Kidney (tissue), 13 donors: ENCODE measurements at regions not wholly inside any gene's neighbourhood (a gene's known extent, or its start where the extent isn't known, plus 50 kb on each side); places are given as distances from the start of the nearest gene placed in this dataset.

Experiments
- DNase-seq, 5 donors: peaks; one replicate each; pipeline ENCODE4 v3.0.0-alpha.2; 2013 to 2020
- FAIRE-seq: peaks from 2 replicates; lab custom pipeline; 2012; peaks lifted over from hg19 to GRCh38; lab: Jason Lieb, UNC
- H3K27ac ChIP-seq, 2 donors: one replicate each; pipeline ENCODE4 v1.7.0; 2013; ENCODE audit warnings: low read depth in 2 of 2, low read length in 2 of 2, inconsistent platforms in 1 of 2
- H3K27me3 ChIP-seq: one replicate; pipeline ENCODE4 v1.7.1; 2013; ENCODE audit warnings: low read length, inconsistent platforms; ENCODE audit not compliant: control insufficient read depth, insufficient read depth
- H3K36me3 ChIP-seq, 3 donors: one replicate each; pipeline versions ENCODE4 v1.7.0 to v1.7.1; 2013; ENCODE audit warnings: low read length in 3 of 3, control low read depth in 1 of 3, inconsistent platforms in 1 of 3; ENCODE audit not compliant: insufficient read depth in 3 of 3, control insufficient read depth in 2 of 3
- H3K4me1 ChIP-seq, 3 donors: one replicate each; pipeline versions ENCODE4 v1.7.0 to v1.7.1; 2013; ENCODE audit warnings: low read length in 3 of 3, inconsistent platforms in 1 of 3, low read depth in 1 of 3; ENCODE audit not compliant: control insufficient read depth in 2 of 3, insufficient read depth in 2 of 3
- H3K4me3 ChIP-seq, 3 donors: one replicate each; pipeline versions ENCODE4 v1.7.0 to v1.8.1; 2013; ENCODE audit warnings: low read length in 3 of 3, control low read depth in 1 of 3, inconsistent platforms in 1 of 3
- H3K9ac ChIP-seq, 3 donors: one replicate each; pipeline versions ENCODE4 v1.7.0 to v1.7.1; 2013; ENCODE audit warnings: low read length in 3 of 3, control low read depth in 1 of 3, inconsistent platforms in 1 of 3
- H3K9me3 ChIP-seq, 3 donors: one replicate each; pipeline versions ENCODE4 v1.7.0 to v1.7.1; 2013; ENCODE audit warnings: low read length in 3 of 3, control low read depth in 1 of 3, inconsistent platforms in 1 of 3; ENCODE audit not compliant: control insufficient read depth in 2 of 3, insufficient read depth in 1 of 3
- intact Hi-C: fragments of 100-400 bp; cut with DNase I; formaldehyde crosslinking; loops from one replicate; pipeline ENCODE4 v1.11.1; 2022
- TF ChIP-seq, protein P1 (sequence below): IDR thresholded peaks from 3 replicates; pipeline ENCODE4 v1.5.1; 2012; ENCODE audit warnings: mild to moderate bottlenecking, moderate library complexity, borderline replicate concordance; ENCODE audit not compliant: insufficient read depth; ENCODE audit errors: extremely low read depth
- donor health status: control.
- donor health status: control.
- donor health status: control.
- donor health status: control.
- donor health status: control.
- donor health status: DM: yes; HTN: yes; CAD: no.
- donor health status: Normal renal cell carcinoma (clear cell type).

DNA sequence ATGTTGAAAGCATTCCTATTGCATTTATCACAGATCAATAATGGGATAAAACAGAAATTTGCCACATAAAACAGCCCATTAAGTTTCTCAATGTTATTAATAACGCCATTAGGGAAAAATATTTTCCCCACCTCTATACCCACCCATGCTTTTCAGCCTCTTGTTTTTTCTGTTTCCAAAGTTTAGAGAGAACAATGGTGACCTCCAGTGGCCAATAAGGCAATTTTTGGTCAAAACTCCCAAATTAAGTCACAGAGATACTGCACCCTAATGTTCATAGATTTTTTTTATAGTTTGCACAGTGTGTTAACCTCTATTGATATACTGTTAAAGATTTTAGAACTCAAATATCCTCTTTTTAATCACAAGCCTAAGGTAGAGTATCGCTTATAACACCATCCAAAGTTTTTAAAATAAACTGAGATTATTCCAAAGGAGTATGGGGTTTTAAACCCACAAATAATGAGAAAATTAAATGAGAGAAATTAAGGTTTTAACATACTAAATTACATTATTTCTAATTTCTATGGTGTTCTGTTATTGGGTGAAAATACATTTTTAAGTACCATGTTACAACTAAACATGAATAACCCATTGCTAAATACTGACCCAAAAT, 184.7 kb upstream of the DCN start:
- no peaks in the 10 kb centered on the region for H3K4me1 ChIP-seq
- H3K9ac ChIP-seq = no peak overlapping the region
- H3K9me3 ChIP-seq = no peaks in the 10 kb centered on the region
- H3K36me3 ChIP-seq = no peaks in the 10 kb centered on the region
- H3K4me3 ChIP-seq = no peak overlapping the region
- DNase-seq (no peak), FAIRE-seq (no peak)
- H3K27ac ChIP-seq = no peak overlapping the region
- intact Hi-C loops = no loop called here
- no peaks in the 10 kb centered on the region for H3K27me3 ChIP-seq
- TF ChIP-seq, protein P1, sequence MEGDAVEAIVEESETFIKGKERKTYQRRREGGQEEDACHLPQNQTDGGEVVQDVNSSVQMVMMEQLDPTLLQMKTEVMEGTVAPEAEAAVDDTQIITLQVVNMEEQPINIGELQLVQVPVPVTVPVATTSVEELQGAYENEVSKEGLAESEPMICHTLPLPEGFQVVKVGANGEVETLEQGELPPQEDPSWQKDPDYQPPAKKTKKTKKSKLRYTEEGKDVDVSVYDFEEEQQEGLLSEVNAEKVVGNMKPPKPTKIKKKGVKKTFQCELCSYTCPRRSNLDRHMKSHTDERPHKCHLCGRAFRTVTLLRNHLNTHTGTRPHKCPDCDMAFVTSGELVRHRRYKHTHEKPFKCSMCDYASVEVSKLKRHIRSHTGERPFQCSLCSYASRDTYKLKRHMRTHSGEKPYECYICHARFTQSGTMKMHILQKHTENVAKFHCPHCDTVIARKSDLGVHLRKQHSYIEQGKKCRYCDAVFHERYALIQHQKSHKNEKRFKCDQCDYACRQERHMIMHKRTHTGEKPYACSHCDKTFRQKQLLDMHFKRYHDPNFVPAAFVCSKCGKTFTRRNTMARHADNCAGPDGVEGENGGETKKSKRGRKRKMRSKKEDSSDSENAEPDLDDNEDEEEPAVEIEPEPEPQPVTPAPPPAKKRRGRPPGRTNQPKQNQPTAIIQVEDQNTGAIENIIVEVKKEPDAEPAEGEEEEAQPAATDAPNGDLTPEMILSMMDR = peak; percentile 37

DNA sequence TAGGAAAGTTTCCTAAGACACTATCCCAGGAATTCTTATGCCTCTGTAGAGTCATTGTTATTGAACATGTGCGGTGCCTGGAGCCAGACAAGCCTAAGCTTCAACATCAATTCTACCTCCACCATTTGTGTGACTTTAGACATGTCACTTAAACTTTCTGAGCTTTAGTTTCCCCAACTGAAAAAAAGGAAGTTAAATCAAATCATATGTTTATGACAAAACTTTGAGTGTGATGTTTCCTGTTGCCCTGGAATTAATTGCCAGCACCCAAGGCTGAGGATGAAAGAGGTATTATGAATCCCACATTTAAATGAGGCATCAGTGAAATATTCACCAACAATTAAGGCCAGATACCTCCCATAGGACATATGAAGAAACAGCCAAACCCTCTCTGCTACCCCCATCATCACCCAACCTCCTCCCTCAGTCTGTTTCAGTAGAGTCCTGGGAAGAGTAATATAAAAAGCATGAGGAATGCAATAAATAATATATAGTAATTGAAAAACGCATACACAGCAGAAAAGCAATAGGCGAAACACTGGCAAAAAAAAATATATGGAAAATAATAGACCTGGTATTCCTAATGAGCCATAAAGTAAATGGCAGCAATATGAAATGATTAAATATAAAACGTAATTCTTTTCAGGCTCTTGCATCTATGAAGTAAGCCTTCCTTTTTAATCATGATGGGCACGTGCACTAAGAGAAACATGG, 182.0 kb upstream of the DCN start:
- Histone ChIP-seq H3K36me3 (no peaks in the 10 kb centered on the region), H3K27ac (no peak overlapping the region), H3K9me3 (no peaks in the 10 kb centered on the region), H3K27me3 (no peaks in the 10 kb centered on the region), H3K4me3 (no peak overlapping the region), H3K4me1 (no peaks in the 10 kb centered on the region), H3K9ac (no peak overlapping the region)
- FAIRE-seq (no peak), DNase-seq (no peak)
- TF ChIP-seq, protein P1 = no peak
- intact Hi-C loops = no loop called here

DNA sequence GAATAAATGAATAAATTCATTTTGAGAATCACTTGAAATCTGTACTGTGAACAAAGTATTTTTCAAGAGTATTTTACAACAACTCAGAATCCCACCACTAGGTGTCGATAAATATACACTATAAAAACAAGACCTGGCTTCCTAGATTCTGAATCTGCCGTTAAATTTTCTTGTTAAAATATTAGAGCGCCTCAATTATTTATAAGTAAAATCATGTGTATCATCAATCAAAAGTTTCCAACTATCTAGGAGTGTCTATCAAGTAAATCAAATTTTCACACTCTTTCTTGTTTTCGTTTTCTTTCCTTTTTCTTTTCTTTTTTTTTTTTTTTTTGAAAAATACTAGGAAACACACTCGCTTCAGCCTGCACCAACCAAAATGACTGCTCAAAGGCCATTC, 179.2 kb upstream of the DCN start:
- intact Hi-C loops = no loop called here
- FAIRE-seq (peak; percentile 97), DNase-seq (peak in 2 of 5 donors; percentile 76 to 78)
- no peak overlapping the region for H3K27ac ChIP-seq
- peak overlapping the region in 1 of 3 donors; percentile 16 for H3K4me3 ChIP-seq
- H3K4me1 ChIP-seq = peaks cover 0 to 2% (median 0%) of the 10 kb centered on the region in 3 donors
- H3K9ac ChIP-seq = no peak overlapping the region
- TF ChIP-seq, protein P1 = peak; percentile 48
- no peaks in the 10 kb centered on the region for H3K27me3 ChIP-seq
- no peaks in the 10 kb centered on the region for H3K36me3 ChIP-seq
- H3K9me3 ChIP-seq = no peaks in the 10 kb centered on the region
